ENCODE measurements at regions not wholly inside any gene's neighbourhood (a gene's known extent, or its start where the extent isn't known, plus 50 kb on each side); places are given as distances from the start of the nearest gene placed in this dataset.

DNA sequence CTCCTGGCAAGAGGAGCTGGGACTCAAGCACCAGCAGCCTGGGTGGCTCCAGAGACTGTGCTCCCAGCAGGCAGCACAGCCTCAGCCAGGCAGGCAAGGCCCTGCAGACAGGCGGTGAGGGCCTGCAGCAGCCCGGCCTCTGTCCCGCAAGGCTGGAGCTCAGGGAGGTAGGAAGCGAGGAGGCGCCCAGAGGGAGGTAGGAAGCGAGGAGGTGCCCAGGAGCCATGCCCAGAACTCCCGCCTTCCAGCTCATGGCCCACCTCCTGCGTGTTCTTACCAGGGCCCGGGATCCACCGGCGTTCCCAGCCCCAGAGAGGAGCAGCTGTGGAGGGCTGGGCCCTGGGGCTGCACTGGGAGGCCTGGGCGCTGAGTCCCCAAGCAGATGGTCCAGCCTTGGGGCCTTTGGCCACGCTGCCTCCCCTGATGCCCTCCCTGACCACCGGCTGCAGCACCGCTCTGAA is 133.1 kb downstream of the HMX1 start:
- ChIA-PET CTCF (no interaction called here), SMC1A (ENCODE audit: uncharacterized antibody, unreplicated experiment) (no interaction called here), POLR2A (no interaction called here), RAD21 (ENCODE audit: unreplicated experiment) (no interaction called here)
- BruUV-seq (replicated peaks) = no TSS peak
- no peak overlapping the region for H3K9ac ChIP-seq (ENCODE audit: control insufficient read depth, insufficient read depth, low read length)
- no peaks in the 10 kb centered on the region for H3K27me3 ChIP-seq (replicated peaks in 1 of 2; ENCODE audit: control insufficient read depth in 2 of 2, insufficient read depth in 2 of 2, low read length in 1 of 2)
- no peak for DNase-seq (ENCODE audit: low read depth, low spot score)
- intact Hi-C loops (cut with micrococcal nuclease; ENCODE audit: unreplicated experiment) = no loop called here
- H3K4me2 ChIP-seq (ENCODE audit: control insufficient read depth, insufficient read depth) = no peak overlapping the region
- no peaks in the 10 kb centered on the region for H4K20me1 ChIP-seq (ENCODE audit: control insufficient read depth, insufficient read depth)
- H3K4me1 ChIP-seq (ENCODE audit: control insufficient read depth, insufficient read depth, low read length) = no peaks in the 10 kb centered on the region
- no peak overlapping the region for H3K4me3 ChIP-seq
- no peaks in the 10 kb centered on the region; the same call in 2 of the 3 replicates for H3K9me3 ChIP-seq (replicated peaks; ENCODE audit: control insufficient read depth, insufficient read depth, low read length)
- no peaks in the 10 kb centered on the region for H3K36me3 ChIP-seq (ENCODE audit: control insufficient read depth in 2 of 2, insufficient read depth in 2 of 2, low read length in 1 of 2)
- no peak for FAIRE-seq
- in situ Hi-C loops (cut with MboI) = no loop called here
- WGBS (ENCODE audit: insufficient coverage, insufficient replicate concordance, low lambda C conversion rate, missing lambda C conversion rate) = 47% methylated on average over 15 of the region's 15 CpGs
- H3K27ac ChIP-seq (ENCODE audit: control insufficient read depth, insufficient read depth) = no peak overlapping the region
- H3K79me2 ChIP-seq (ENCODE audit: control insufficient read depth, insufficient read depth, low read length) = no peaks in the 10 kb centered on the region
- no peak overlapping the region for H2AFZ ChIP-seq (ENCODE audit: control insufficient read depth, low read depth, low read length)
- no peak for ATAC-seq
- TF ChIP-seq, protein P1, sequence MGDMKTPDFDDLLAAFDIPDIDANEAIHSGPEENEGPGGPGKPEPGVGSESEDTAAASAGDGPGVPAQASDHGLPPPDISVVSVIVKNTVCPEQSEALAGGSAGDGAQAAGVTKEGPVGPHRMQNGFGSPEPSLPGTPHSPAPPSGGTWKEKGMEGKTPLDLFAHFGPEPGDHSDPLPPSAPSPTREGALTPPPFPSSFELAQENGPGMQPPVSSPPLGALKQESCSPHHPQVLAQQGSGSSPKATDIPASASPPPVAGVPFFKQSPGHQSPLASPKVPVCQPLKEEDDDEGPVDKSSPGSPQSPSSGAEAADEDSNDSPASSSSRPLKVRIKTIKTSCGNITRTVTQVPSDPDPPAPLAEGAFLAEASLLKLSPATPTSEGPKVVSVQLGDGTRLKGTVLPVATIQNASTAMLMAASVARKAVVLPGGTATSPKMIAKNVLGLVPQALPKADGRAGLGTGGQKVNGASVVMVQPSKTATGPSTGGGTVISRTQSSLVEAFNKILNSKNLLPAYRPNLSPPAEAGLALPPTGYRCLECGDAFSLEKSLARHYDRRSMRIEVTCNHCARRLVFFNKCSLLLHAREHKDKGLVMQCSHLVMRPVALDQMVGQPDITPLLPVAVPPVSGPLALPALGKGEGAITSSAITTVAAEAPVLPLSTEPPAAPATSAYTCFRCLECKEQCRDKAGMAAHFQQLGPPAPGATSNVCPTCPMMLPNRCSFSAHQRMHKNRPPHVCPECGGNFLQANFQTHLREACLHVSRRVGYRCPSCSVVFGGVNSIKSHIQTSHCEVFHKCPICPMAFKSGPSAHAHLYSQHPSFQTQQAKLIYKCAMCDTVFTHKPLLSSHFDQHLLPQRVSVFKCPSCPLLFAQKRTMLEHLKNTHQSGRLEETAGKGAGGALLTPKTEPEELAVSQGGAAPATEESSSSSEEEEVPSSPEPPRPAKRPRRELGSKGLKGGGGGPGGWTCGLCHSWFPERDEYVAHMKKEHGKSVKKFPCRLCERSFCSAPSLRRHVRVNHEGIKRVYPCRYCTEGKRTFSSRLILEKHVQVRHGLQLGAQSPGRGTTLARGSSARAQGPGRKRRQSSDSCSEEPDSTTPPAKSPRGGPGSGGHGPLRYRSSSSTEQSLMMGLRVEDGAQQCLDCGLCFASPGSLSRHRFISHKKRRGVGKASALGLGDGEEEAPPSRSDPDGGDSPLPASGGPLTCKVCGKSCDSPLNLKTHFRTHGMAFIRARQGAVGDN (IDR thresholded peaks at IDR 0.05) = no peak
- TF ChIP-seq NFXL1 (IDR thresholded peaks at IDR 0.05; ENCODE audit: borderline replicate concordance) (no peak), BACH1 (IDR thresholded peaks at IDR 0.05; ENCODE audit: borderline replicate concordance) (no peak), ZBED1 (IDR thresholded peaks at IDR 0.05; ENCODE audit: borderline replicate concordance) (no peak), BMI1 (IDR thresholded peaks at IDR 0.05; ENCODE audit: borderline replicate concordance) (no peak), ATF7 (IDR thresholded peaks at IDR 0.05; ENCODE audit: low read depth) (no peak), RFX5 (IDR thresholded peaks at IDR 0.05; ENCODE audit: low read depth, low read length) (no peak), TAF1 (IDR thresholded peaks at IDR 0.05; ENCODE audit: borderline replicate concordance, low read depth, low read length) (no peak), PAX8 (IDR thresholded peaks at IDR 0.05) (no peak), NRF1 (conservative IDR thresholded peaks at IDR 0.05; ENCODE audit: low read depth, low read length) (no peak), CREM (IDR thresholded peaks at IDR 0.05; ENCODE audit: low read depth) (no peak), NFIC (IDR thresholded peaks at IDR 0.05; ENCODE audit: low read depth, low read length) (no peak), SRF (IDR thresholded peaks at IDR 0.05; ENCODE audit: low read depth in 2 of 2, low read length in 2 of 2) (no peak), YBX1 (IDR thresholded peaks at IDR 0.05) (no peak), NBN (IDR thresholded peaks at IDR 0.05) (no peak)
- TF ChIP-seq, protein P2, sequence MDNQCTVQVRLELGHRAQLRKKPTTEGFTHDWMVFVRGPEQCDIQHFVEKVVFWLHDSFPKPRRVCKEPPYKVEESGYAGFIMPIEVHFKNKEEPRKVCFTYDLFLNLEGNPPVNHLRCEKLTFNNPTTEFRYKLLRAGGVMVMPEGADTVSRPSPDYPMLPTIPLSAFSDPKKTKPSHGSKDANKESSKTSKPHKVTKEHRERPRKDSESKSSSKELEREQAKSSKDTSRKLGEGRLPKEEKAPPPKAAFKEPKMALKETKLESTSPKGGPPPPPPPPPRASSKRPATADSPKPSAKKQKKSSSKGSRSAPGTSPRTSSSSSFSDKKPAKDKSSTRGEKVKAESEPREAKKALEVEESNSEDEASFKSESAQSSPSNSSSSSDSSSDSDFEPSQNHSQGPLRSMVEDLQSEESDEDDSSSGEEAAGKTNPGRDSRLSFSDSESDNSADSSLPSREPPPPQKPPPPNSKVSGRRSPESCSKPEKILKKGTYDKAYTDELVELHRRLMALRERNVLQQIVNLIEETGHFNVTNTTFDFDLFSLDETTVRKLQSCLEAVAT (IDR thresholded peaks at IDR 0.05) = no peak
- TF ChIP-seq, protein P3, sequence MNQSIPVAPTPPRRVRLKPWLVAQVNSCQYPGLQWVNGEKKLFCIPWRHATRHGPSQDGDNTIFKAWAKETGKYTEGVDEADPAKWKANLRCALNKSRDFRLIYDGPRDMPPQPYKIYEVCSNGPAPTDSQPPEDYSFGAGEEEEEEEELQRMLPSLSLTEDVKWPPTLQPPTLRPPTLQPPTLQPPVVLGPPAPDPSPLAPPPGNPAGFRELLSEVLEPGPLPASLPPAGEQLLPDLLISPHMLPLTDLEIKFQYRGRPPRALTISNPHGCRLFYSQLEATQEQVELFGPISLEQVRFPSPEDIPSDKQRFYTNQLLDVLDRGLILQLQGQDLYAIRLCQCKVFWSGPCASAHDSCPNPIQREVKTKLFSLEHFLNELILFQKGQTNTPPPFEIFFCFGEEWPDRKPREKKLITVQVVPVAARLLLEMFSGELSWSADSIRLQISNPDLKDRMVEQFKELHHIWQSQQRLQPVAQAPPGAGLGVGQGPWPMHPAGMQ (IDR thresholded peaks at IDR 0.05; ENCODE audit: borderline replicate concordance) = no peak
- TF ChIP-seq, protein P4, sequence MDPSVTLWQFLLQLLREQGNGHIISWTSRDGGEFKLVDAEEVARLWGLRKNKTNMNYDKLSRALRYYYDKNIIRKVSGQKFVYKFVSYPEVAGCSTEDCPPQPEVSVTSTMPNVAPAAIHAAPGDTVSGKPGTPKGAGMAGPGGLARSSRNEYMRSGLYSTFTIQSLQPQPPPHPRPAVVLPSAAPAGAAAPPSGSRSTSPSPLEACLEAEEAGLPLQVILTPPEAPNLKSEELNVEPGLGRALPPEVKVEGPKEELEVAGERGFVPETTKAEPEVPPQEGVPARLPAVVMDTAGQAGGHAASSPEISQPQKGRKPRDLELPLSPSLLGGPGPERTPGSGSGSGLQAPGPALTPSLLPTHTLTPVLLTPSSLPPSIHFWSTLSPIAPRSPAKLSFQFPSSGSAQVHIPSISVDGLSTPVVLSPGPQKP (IDR thresholded peaks at IDR 0.05; ENCODE audit: low read depth, low read length) = no peak
- TF ChIP-seq, protein P5, sequence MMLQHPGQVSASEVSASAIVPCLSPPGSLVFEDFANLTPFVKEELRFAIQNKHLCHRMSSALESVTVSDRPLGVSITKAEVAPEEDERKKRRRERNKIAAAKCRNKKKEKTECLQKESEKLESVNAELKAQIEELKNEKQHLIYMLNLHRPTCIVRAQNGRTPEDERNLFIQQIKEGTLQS (IDR thresholded peaks at IDR 0.05; ENCODE audit: borderline replicate concordance, extremely low read depth, low read depth, low read length) = no peak
